Panc1 (cell line): ENCODE measurements at regions not wholly inside any gene's neighbourhood (a gene's known extent, or its start where the extent isn't known, plus 50 kb on each side); places are given as distances from the start of the nearest gene placed in this dataset.

Experiments used
- ATAC-seq: fragments of 200-7000 bp; cut with Tn5 transposase; 2 replicates; pipeline ENCODE4 v1.9.1; 2020; ENCODE audit warnings: mild to moderate bottlenecking, moderate library complexity
- BruUV-seq: library from RNA; stranded (reverse); fragments of 400-500 nt; replicated peaks from 2 replicates; lab custom pipeline; 2021; lab: Mats Ljungman, UMichigan
- CTCF ChIA-PET: fragments of 300-600 bp; sonication (Branson Sonifier 250); formaldehyde crosslinking; loops from one replicate; lab custom pipeline; 2022; ENCODE audit warnings: antibody characterized with exemption; lab: Charles Lee
- POLR2A ChIA-PET: fragments of 300-600 bp; sonication (Branson Sonifier 250); formaldehyde crosslinking; loops from one replicate; lab custom pipeline; 2022; ENCODE audit warnings: antibody characterized with exemption; lab: Charles Lee
- DNase-seq: peaks from one replicate; pipeline ENCODE4 v3.0.0-alpha.2; 2010; ENCODE audit warnings: low read depth, low spot score
- H3K27ac ChIP-seq: 2 replicates; pipeline ENCODE4 v1.5.1; 2011; ENCODE audit warnings: mild to moderate bottlenecking, low read length, inconsistent platforms
- H3K27me3 ChIP-seq: fragments of 200-500 bp; sonication (Bioruptor generic); 2 replicates; pipeline ENCODE4 v1.6.0; 2014; ENCODE audit warnings: low read length, inconsistent platforms; ENCODE audit not compliant: control insufficient read depth, insufficient read depth
- H3K36me3 ChIP-seq: fragments of 200-500 bp; sonication (Bioruptor generic); 2 replicates; pipeline ENCODE4 v1.5.1; 2014; ENCODE audit warnings: inconsistent platforms, mild to moderate bottlenecking, low read length, moderate library complexity; ENCODE audit not compliant: control insufficient read depth, insufficient read depth
- H3K4me1 ChIP-seq: 2 replicates; pipeline ENCODE4 v1.5.1; 2011; ENCODE audit warnings: inconsistent platforms, mild to moderate bottlenecking, low read length, moderate library complexity; ENCODE audit not compliant: control insufficient read depth, insufficient read depth
- H3K4me3 ChIP-seq, 2 experiments: 2 replicates each; pipeline ENCODE4 v1.5.1; 2011 to 2012; ENCODE audit warnings: low read depth in 2 of 2, low read length in 2 of 2, mild to moderate bottlenecking in 2 of 2, inconsistent platforms in 1 of 2, moderate library complexity in 1 of 2
- H3K9me3 ChIP-seq: fragments of 200-500 bp; sonication (Bioruptor generic); 2 replicates; pipeline ENCODE4 v1.5.1; 2014; ENCODE audit warnings: low read depth, mild to moderate bottlenecking, inconsistent platforms, low read length, moderate library complexity; ENCODE audit not compliant: control insufficient read depth, insufficient read depth
- CTCF ChIP-seq: fragments of 450-650 bp; IDR thresholded peaks from 2 replicates; pipeline ENCODE4 v1.5.1; 2017; ENCODE audit warnings: mild to moderate bottlenecking
- POLR2AphosphoS5 ChIP-seq: IDR thresholded peaks from 2 replicates; pipeline ENCODE4 v1.6.1; 2012; ENCODE audit warnings: mild to moderate bottlenecking, low read depth, low read length, moderate library complexity
- REST ChIP-seq, 2 experiments: IDR thresholded peaks; 2 replicates each; pipeline ENCODE4 v1.6.1; 2011 to 2012; ENCODE audit warnings: low read depth in 2 of 2, control low read depth in 1 of 2, low read length in 1 of 2, mild to moderate bottlenecking in 1 of 2, moderate library complexity in 1 of 2; ENCODE audit not compliant: insufficient read depth in 1 of 2
- SIN3A ChIP-seq: IDR thresholded peaks from 2 replicates; pipeline ENCODE4 v1.6.1; 2012; ENCODE audit warnings: low read depth, mild to moderate bottlenecking, low read length, moderate library complexity, borderline replicate concordance; ENCODE audit not compliant: insufficient read depth
- TCF7L2 ChIP-seq: IDR thresholded peaks from 2 replicates; pipeline ENCODE4 v1.6.1; 2011; ENCODE audit warnings: mild to moderate bottlenecking, low read depth, low read length, inconsistent platforms
- in situ Hi-C: cut with HindIII; loops from 2 replicates; pipeline ENCODE4 v1.10.0; 2016; ENCODE audit warnings: low sequenced_read_pairs, low pct_unique_long_range_greater_than_20kb
- intact Hi-C: fragments of 100-400 bp; cut with micrococcal nuclease; formaldehyde crosslinking; loops from one replicate; pipeline ENCODE4 v1.10.0; 2022; ENCODE audit not compliant: unreplicated experiment

DNA sequence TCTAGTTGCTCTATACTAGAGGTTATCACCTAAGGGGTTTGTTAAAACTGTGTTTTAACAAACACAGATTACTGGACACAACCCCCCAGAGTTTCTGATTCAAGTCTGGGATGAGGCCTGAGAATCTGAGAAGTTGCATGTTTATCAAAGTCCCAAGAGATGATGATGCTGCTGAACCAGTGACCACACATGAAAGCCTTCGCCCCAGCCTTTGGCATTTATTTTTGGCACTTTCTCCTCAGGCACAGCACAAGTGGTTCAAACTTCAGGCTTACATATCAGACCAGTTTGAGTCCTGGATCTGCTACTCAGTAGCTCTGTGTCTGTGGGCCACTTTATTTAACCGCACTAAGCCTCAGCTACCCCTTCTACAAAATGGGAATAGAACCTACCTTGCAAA is 407.2 kb upstream of the PIK3R1 start:
- ChIA-PET POLR2A (no interaction called here), CTCF (no interaction called here)
- in situ Hi-C loops: no loop called here

DNA sequence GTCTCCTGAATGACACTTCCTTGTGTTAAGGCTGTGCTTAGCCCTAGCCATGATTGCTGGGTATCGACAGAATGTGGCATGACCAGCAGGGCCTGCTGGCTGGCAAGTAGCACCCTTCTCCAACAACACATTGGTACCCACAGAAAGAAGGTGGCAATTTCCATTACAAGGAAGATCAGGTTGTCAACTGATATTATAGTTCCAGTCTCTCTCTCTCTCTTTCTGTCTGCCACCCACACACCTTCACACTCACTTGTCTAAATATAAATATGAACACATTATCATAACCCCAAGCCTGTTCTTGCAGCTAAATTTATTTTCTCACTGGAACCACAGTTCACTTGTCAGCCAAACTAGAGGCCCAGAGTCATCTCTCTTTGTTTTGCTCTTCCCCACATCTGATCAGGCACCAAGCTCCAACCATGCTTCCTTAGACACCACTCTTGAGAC is 408.1 kb upstream of the PIK3R1 start:
- CTCF ChIA-PET: no interaction called here
- no peaks in the 10 kb centered on the region for H3K4me1 ChIP-seq
- POLR2A ChIA-PET: no interaction called here
- H3K27ac ChIP-seq: no peak overlapping the region
- intact Hi-C loops: no loop called here
- no peaks in the 10 kb centered on the region for H3K36me3 ChIP-seq
- no peak overlapping the region for H3K4me3 ChIP-seq
- ATAC-seq (no peak), DNase-seq (no peak)
- BruUV-seq: no TSS peak
- no peaks in the 10 kb centered on the region for H3K27me3 ChIP-seq
- no peaks in the 10 kb centered on the region for H3K9me3 ChIP-seq
- in situ Hi-C loops: no loop called here
- TF ChIP-seq REST (IDR thresholded peaks at IDR 0.05; ENCODE audit: insufficient read depth in 1 of 2, low read depth in 2 of 2, low read length in 1 of 2): no peak

More for the DNA sequence above, 407.2 kb upstream of the PIK3R1 start:
- Histone ChIP-seq H3K4me1 (no peaks in the 10 kb centered on the region), H3K27ac (no peak overlapping the region), H3K36me3 (no peaks in the 10 kb centered on the region), H3K4me3 (no peak overlapping the region), H3K9me3 (no peaks in the 10 kb centered on the region), H3K27me3 (no peaks in the 10 kb centered on the region)
- ATAC-seq (no peak), DNase-seq (no peak)
- no TSS peak for BruUV-seq
- intact Hi-C loops: no loop called here
- TF ChIP-seq SIN3A: no peak
- no peak for TF ChIP-seq TCF7L2
- TF ChIP-seq CTCF: no peak
- no peak for TF ChIP-seq REST (IDR thresholded peaks at IDR 0.05; ENCODE audit: insufficient read depth in 1 of 2, low read depth in 2 of 2, low read length in 1 of 2)
- no peak for TF ChIP-seq POLR2AphosphoS5
